HepG2 (cell line): ENCODE measurements at regions not wholly inside any gene's neighbourhood (a gene's known extent, or its start where the extent isn't known, plus 50 kb on each side); places are given as distances from the start of the nearest gene placed in this dataset.

Experiments used
- ATAC-seq: fragments of 200-7000 bp; cut with Tn5 transposase; 3 replicates; pipeline ENCODE4 v1.9.1; 2020; ENCODE audit warnings: mild to moderate bottlenecking, moderate library complexity
- BruUV-seq: library from RNA; stranded (reverse); fragments of 400-500 nt; replicated peaks from 2 replicates; lab custom pipeline; 2021; lab: Mats Ljungman, UMichigan
- CTCF ChIA-PET: fragments of 300-600 bp; formaldehyde crosslinking; extraction: SDS; loops from one replicate; lab custom pipeline; 2021; ENCODE audit warnings: low total read pairs, inconsistent platforms, low intra/inter-chr PET ratio; lab: Yijun Ruan, JAX
- POLR2A ChIA-PET: fragments of 350-600 bp; sonication (Branson Sonifier 250); formaldehyde crosslinking; loops from one replicate; lab custom pipeline; 2020; ENCODE audit warnings: antibody characterized with exemption, inconsistent platforms; lab: Yijun Ruan, JAX
- DNase-seq: peaks from one replicate; pipeline ENCODE4 v3.0.0-alpha.2; 2015; ENCODE audit warnings: low spot score
- FAIRE-seq: peaks from 3 replicates; lab custom pipeline; 2011; peaks lifted over from hg19 to GRCh38; lab: Jason Lieb, UNC
- H2AFZ ChIP-seq: one replicate; pipeline ENCODE4 v1.6.1; 2011; ENCODE audit warnings: low read length, inconsistent platforms
- H3K27ac ChIP-seq: fragments of 300-600 bp; 3 replicates; pipeline ENCODE4 v1.8.0; 2011; ENCODE audit warnings: mixed run types, mild to moderate bottlenecking, mixed read lengths, low read length, inconsistent platforms; ENCODE audit not compliant: insufficient read depth; ENCODE audit errors: extremely low read length
- H3K27me3 ChIP-seq, 2 experiments: fragments of 200-600 bp in 1 of 2; 2 replicates in 1 of 2; 3 replicates in 1 of 2; pipeline versions ENCODE4 v1.6.0 to v1.8.0; 2011; ENCODE audit warnings: low read length in 2 of 2, mild to moderate bottlenecking in 2 of 2, moderate library complexity in 2 of 2, inconsistent platforms in 1 of 2; ENCODE audit not compliant: insufficient read depth in 2 of 2, control insufficient read depth in 1 of 2
- H3K36me3 ChIP-seq, 2 experiments: fragments of 200-600 bp in 1 of 2; replicated peaks in 1 of 2; 2 replicates in 1 of 2; 3 replicates in 1 of 2; pipeline versions ENCODE4 v1.5.1 to v1.8.0; 2011; ENCODE audit warnings: low read length in 2 of 2, inconsistent platforms in 1 of 2; ENCODE audit not compliant: insufficient read depth in 2 of 2, control insufficient read depth in 1 of 2
- H3K4me1 ChIP-seq: 2 replicates; pipeline ENCODE4 v1.5.1; 2012; ENCODE audit warnings: low read length, inconsistent platforms; ENCODE audit not compliant: insufficient read depth
- H3K4me2 ChIP-seq: 2 replicates; pipeline ENCODE4 v1.6.0; 2011; ENCODE audit warnings: low read depth, low read length, inconsistent platforms
- H3K4me3 ChIP-seq, 3 experiments: fragments of 200-600 bp in 1 of 3; sonication (generic), shearing (Covaris generic) in 1 of 3; replicated peaks in 1 of 3; 2 replicates each; pipeline ENCODE4 v1.5.1; 2011 to 2016; ENCODE audit warnings: low read length in 3 of 3, inconsistent platforms in 2 of 3, low read depth in 2 of 3, mild to moderate bottlenecking in 2 of 3, control low read depth in 1 of 3, mixed read lengths in 1 of 3; ENCODE audit not compliant: insufficient read depth in 1 of 3
- H3K79me2 ChIP-seq: one replicate; pipeline ENCODE4 v1.6.1; 2011; ENCODE audit warnings: low read length, inconsistent platforms; ENCODE audit not compliant: insufficient read depth
- H3K9ac ChIP-seq: 2 replicates; pipeline ENCODE4 v1.6.0; 2011; ENCODE audit warnings: mild to moderate bottlenecking, low read depth, low read length, inconsistent platforms; ENCODE audit not compliant: insufficient read depth
- H3K9me3 ChIP-seq: 2 replicates; pipeline ENCODE4 v1.5.1; 2012; ENCODE audit warnings: mild to moderate bottlenecking, low read length
- H4K20me1 ChIP-seq: 2 replicates; pipeline ENCODE4 v1.6.0; 2011; ENCODE audit warnings: inconsistent platforms, mild to moderate bottlenecking, low read length, moderate library complexity; ENCODE audit not compliant: insufficient read depth
- AKAP8 ChIP-seq: sonication (generic); formaldehyde crosslinking; IDR thresholded peaks from 2 replicates; pipeline ENCODE4 v1.5.1; 2020; ENCODE audit warnings: mild to moderate bottlenecking, missing genetic modification reagents
- ATF7-NPFF ChIP-seq: sonication (generic); formaldehyde crosslinking; IDR thresholded peaks from 2 replicates; pipeline ENCODE4 v1.8.1; 2023; ENCODE audit warnings: mild to moderate bottlenecking, low read depth, missing genetic modification reagents, moderate library complexity
- BRD4 ChIP-seq: sonication (generic); formaldehyde crosslinking; IDR thresholded peaks from 2 replicates; pipeline ENCODE4 v1.4.0; 2020; ENCODE audit warnings: missing genetic modification reagents
- CAMTA2 ChIP-seq: sonication (generic); formaldehyde crosslinking; IDR thresholded peaks from 2 replicates; pipeline ENCODE4 v1.4.0; 2020; ENCODE audit warnings: mild to moderate bottlenecking, missing genetic modification reagents, borderline replicate concordance
- GATAD1 ChIP-seq: IDR thresholded peaks from 2 replicates; pipeline ENCODE4 v1.6.1; 2016; ENCODE audit warnings: missing genetic modification reagents, missing compliant biosample characterization
- HNF4A ChIP-seq: sonication (generic); formaldehyde crosslinking; IDR thresholded peaks from 2 replicates; pipeline ENCODE4 v1.4.0; 2020; ENCODE audit warnings: missing genetic modification reagents
- ISL2 ChIP-seq: sonication (generic); formaldehyde crosslinking; IDR thresholded peaks from 2 replicates; pipeline ENCODE4 v1.5.0; 2020; ENCODE audit warnings: missing genetic modification reagents
- ISX ChIP-seq: sonication (generic); formaldehyde crosslinking; conservative IDR thresholded peaks from 2 replicates; pipeline ENCODE4 v1.5.0; 2020; ENCODE audit warnings: missing genetic modification reagents
- PRPF4 ChIP-seq: fragments of 200-400 bp; formaldehyde crosslinking; IDR thresholded peaks from 2 replicates; pipeline ENCODE4 v1.6.1; 2016; ENCODE audit warnings: low read length, low read depth; ENCODE audit not compliant: poor library complexity, severe bottlenecking
- RARG ChIP-seq: sonication (generic); formaldehyde crosslinking; IDR thresholded peaks from 2 replicates; pipeline ENCODE4 v1.4.0; 2020; ENCODE audit warnings: low read depth, mild to moderate bottlenecking, missing genetic modification reagents
- RBM39 ChIP-seq: fragments of 200-400 bp; formaldehyde crosslinking; IDR thresholded peaks from one replicate; pipeline ENCODE4 v1.6.1; 2018; ENCODE audit warnings: antibody characterized with exemption, mild to moderate bottlenecking, low read depth, low read length; ENCODE audit not compliant: poor library complexity, severe bottlenecking
- YEATS4 ChIP-seq: sonication (generic); formaldehyde crosslinking; IDR thresholded peaks from 2 replicates; pipeline ENCODE4 v1.4.0; 2020; ENCODE audit warnings: missing genetic modification reagents, borderline replicate concordance
- ZBTB38 ChIP-seq: sonication (generic); formaldehyde crosslinking; IDR thresholded peaks from 2 replicates; pipeline ENCODE4 v1.5.1; 2020; ENCODE audit warnings: mild to moderate bottlenecking, missing genetic modification reagents
- ZFP37 ChIP-seq: sonication (generic); formaldehyde crosslinking; IDR thresholded peaks from 2 replicates; pipeline ENCODE4 v1.4.0; 2020; ENCODE audit warnings: missing genetic modification reagents, borderline replicate concordance
- ZFX ChIP-seq: sonication (generic); formaldehyde crosslinking; IDR thresholded peaks from 2 replicates; pipeline ENCODE4 v1.4.0; 2020; ENCODE audit warnings: mild to moderate bottlenecking, low read depth, missing genetic modification reagents, moderate library complexity
- ZMYM3 ChIP-seq: sonication (generic); formaldehyde crosslinking; IDR thresholded peaks from 2 replicates; pipeline ENCODE4 v1.5.1; 2020; ENCODE audit warnings: mild to moderate bottlenecking, missing genetic modification reagents
- ZNF282 ChIP-seq: fragments of 450-650 bp; IDR thresholded peaks from 2 replicates; pipeline ENCODE4 v1.6.1; 2018; ENCODE audit not compliant: partially characterized antibody
- ZNF468 ChIP-seq: sonication (generic); formaldehyde crosslinking; IDR thresholded peaks from 2 replicates; pipeline ENCODE4 v1.8.0; 2022; ENCODE audit warnings: mild to moderate bottlenecking, moderate library complexity, missing genetic modification reagents
- in situ Hi-C: cut with HindIII; loops from 2 replicates; pipeline ENCODE4 v1.10.0; 2017; ENCODE audit warnings: low pct_unique_long_range_greater_than_20kb; ENCODE audit not compliant: extremely low pct_ligation_motif_present
- intact Hi-C: fragments of 100-400 bp; cut with micrococcal nuclease; formaldehyde crosslinking; loops from one replicate; pipeline ENCODE4 v1.10.0; 2022; ENCODE audit not compliant: unreplicated experiment
- TF ChIP-seq, protein P1 (sequence below): sonication (generic); formaldehyde crosslinking; IDR thresholded peaks from 2 replicates; pipeline ENCODE4 v1.5.0; 2020; ENCODE audit warnings: mild to moderate bottlenecking, missing genetic modification reagents, borderline replicate concordance

- no peak overlapping the region for H3K27ac ChIP-seq
- H3K27me3 ChIP-seq, result no peaks in the 10 kb centered on the region
- BruUV-seq, result no TSS peak
- no peak for ATAC-seq
- FAIRE-seq, result no peak
- intact Hi-C loops, result no loop called here
- H2AFZ ChIP-seq, result no peak overlapping the region
- no peaks in the 10 kb centered on the region for H3K9me3 ChIP-seq
- H4K20me1 ChIP-seq, result no peaks in the 10 kb centered on the region
- CTCF ChIA-PET, result no interaction called here
- H3K4me2 ChIP-seq, result no peak overlapping the region
- POLR2A ChIA-PET, result no interaction called here
- no peak for TF ChIP-seq PRPF4
- TF ChIP-seq RBM39, result no peak
- TF ChIP-seq ATF7-NPFF (CRISPR knock-in tag), result no peak
- TF ChIP-seq ZNF468 (CRISPR knock-in tag), result no peak
- no peak for TF ChIP-seq ZFP37 (CRISPR knock-in tag)
- no peak for TF ChIP-seq ZFX (CRISPR knock-in tag)
- TF ChIP-seq ZNF282, result no peak
- TF ChIP-seq ISX (CRISPR knock-in tag), result no peak
- TF ChIP-seq AKAP8 (CRISPR knock-in tag), result no peak
- no peak for TF ChIP-seq ZBTB38 (CRISPR knock-in tag)
- no peak for TF ChIP-seq RARG (CRISPR knock-in tag)
- TF ChIP-seq ZMYM3 (CRISPR knock-in tag), result no peak
- no peak for TF ChIP-seq HNF4A
- no peak for TF ChIP-seq ISL2
- TF ChIP-seq GATAD1 (CRISPR knock-in tag), result no peak
- TF ChIP-seq YEATS4 (CRISPR knock-in tag), result no peak
- no peak for TF ChIP-seq BRD4 (CRISPR knock-in tag)
- TF ChIP-seq CAMTA2 (CRISPR knock-in tag), result no peak
- TF ChIP-seq, protein P1, sequence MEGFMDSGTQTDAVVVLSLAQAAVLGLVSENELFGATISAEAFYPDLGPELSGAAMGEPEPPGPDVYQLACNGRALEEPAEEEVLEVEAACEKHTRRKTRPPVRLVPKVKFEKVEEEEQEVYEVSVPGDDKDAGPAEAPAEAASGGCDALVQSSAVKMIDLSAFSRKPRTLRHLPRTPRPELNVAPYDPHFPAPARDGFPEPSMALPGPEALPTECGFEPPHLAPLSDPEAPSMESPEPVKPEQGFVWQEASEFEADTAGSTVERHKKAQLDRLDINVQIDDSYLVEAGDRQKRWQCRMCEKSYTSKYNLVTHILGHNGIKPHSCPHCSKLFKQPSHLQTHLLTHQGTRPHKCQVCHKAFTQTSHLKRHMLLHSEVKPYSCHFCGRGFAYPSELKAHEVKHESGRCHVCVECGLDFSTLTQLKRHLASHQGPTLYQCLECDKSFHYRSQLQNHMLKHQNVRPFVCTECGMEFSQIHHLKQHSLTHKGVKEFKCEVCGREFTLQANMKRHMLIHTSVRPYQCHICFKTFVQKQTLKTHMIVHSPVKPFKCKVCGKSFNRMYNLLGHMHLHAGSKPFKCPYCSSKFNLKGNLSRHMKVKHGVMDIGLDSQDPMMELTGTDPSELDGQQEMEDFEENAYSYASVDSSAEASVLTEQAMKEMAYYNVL, result no peak
- no peaks in the 10 kb centered on the region for H3K79me2 ChIP-seq
- H3K4me3 ChIP-seq, result no peak overlapping the region
- in situ Hi-C loops, result no loop called here
- H3K9ac ChIP-seq, result no peak overlapping the region
- no peak for DNase-seq
- H3K4me1 ChIP-seq, result no peaks in the 10 kb centered on the region
- H3K36me3 ChIP-seq, result no peaks in the 10 kb centered on the region
Observed at GRCh38 chr3:164397462-164397861, 680.8 kb downstream of the SI start.
